ENCODE measurements at regions not wholly inside any gene's neighbourhood (a gene's known extent, or its start where the extent isn't known, plus 50 kb on each side); places are given as distances from the start of the nearest gene placed in this dataset.

GRCh38 chr9:94504358-94504757, 50.5 kb upstream of the PCAT7 start:
- TF ChIP-seq POLR2AphosphoS5 (IDR thresholded peaks at IDR 0.05; ENCODE audit: low read depth): no peak
- TF ChIP-seq CTCF (IDR thresholded peaks at IDR 0.05; ENCODE audit: insufficient read depth, low read length): no peak
- no peak for TF ChIP-seq REST (IDR thresholded peaks at IDR 0.05; ENCODE audit: insufficient replicate concordance, low read depth)
- no peak for TF ChIP-seq SPI1 (IDR thresholded peaks at IDR 0.05; ENCODE audit: borderline replicate concordance, low read depth)

Data from HL-60 (cell line).